Lower lobe of right lung (tissue), 2 donors: ENCODE measurements at regions not wholly inside any gene's neighbourhood (a gene's known extent, or its start where the extent isn't known, plus 50 kb on each side); places are given as distances from the start of the nearest gene placed in this dataset.

Source experiments
- ATAC-seq, 2 donors: fragments of 200-7000 bp; cut with Tn5 transposase; one replicate each; pipeline ENCODE4 v1.9.1; 2020 to 2022; ENCODE audit warnings: mild to moderate bottlenecking in 2 of 2, moderate library complexity in 2 of 2
- DNase-seq: peaks from one replicate; pipeline ENCODE4 v3.0.0-alpha.2; 2020
- H3K27ac ChIP-seq: fragments of 200-600 bp; one replicate; pipeline ENCODE4 v1.8.0; 2022
- H3K27me3 ChIP-seq: fragments of 200-600 bp; one replicate; pipeline ENCODE4 v1.8.0; 2022; ENCODE audit warnings: low read depth
- H3K36me3 ChIP-seq: fragments of 200-600 bp; one replicate; pipeline ENCODE4 v1.8.0; 2022; ENCODE audit warnings: mild to moderate bottlenecking
- H3K4me1 ChIP-seq: fragments of 200-600 bp; one replicate; pipeline ENCODE4 v1.8.0; 2022
- H3K4me3 ChIP-seq: fragments of 200-600 bp; one replicate; pipeline ENCODE4 v1.8.0; 2022; ENCODE audit warnings: mild to moderate bottlenecking
- H3K9me3 ChIP-seq: fragments of 200-600 bp; one replicate; pipeline ENCODE4 v1.8.0; 2022
- intact Hi-C: fragments of 100-400 bp; cut with DNase I; formaldehyde crosslinking; loops from one replicate; pipeline ENCODE4 v1.11.0; 2022
- TF ChIP-seq, protein P1 (sequence below): fragments of 200-600 bp; IDR thresholded peaks from one replicate; pipeline ENCODE4 v1.8.0; 2022; ENCODE audit warnings: antibody characterized with exemption, mild to moderate bottlenecking
- donor health status: DM: no; HTN: yes; CAD: no; lungs with severe emphysema.

DNA sequence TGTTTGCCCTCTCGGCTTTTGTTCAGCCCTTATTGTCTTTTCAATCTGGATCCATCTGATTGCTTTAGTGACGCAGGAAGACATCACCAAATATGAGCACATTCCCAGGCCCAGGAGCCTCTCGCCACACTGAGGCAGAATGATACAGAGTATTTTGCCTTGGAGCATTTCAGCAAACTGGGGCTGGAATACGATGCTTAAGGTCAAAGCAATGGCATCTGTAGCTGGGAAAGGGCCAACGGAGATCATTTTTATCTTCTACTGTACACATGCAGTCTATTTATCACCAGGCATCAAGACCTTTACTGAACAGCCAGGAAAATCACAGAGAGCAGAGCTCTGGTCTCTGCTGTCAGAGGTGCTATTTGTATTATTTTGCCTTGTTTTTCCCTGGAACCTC is 655.3 kb downstream of the RNF144B start:
- no peak overlapping the region for H3K4me3 ChIP-seq
- ATAC-seq (peak in 1 of 2 donors; percentile 41), DNase-seq (no peak)
- no peaks in the 10 kb centered on the region for H3K27me3 ChIP-seq
- intact Hi-C loops: no loop called here
- TF ChIP-seq, protein P1, sequence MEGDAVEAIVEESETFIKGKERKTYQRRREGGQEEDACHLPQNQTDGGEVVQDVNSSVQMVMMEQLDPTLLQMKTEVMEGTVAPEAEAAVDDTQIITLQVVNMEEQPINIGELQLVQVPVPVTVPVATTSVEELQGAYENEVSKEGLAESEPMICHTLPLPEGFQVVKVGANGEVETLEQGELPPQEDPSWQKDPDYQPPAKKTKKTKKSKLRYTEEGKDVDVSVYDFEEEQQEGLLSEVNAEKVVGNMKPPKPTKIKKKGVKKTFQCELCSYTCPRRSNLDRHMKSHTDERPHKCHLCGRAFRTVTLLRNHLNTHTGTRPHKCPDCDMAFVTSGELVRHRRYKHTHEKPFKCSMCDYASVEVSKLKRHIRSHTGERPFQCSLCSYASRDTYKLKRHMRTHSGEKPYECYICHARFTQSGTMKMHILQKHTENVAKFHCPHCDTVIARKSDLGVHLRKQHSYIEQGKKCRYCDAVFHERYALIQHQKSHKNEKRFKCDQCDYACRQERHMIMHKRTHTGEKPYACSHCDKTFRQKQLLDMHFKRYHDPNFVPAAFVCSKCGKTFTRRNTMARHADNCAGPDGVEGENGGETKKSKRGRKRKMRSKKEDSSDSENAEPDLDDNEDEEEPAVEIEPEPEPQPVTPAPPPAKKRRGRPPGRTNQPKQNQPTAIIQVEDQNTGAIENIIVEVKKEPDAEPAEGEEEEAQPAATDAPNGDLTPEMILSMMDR: no peak
- no peaks in the 10 kb centered on the region for H3K36me3 ChIP-seq
- H3K27ac ChIP-seq: no peak overlapping the region
- no peaks in the 10 kb centered on the region for H3K9me3 ChIP-seq
- no peaks in the 10 kb centered on the region for H3K4me1 ChIP-seq

DNA sequence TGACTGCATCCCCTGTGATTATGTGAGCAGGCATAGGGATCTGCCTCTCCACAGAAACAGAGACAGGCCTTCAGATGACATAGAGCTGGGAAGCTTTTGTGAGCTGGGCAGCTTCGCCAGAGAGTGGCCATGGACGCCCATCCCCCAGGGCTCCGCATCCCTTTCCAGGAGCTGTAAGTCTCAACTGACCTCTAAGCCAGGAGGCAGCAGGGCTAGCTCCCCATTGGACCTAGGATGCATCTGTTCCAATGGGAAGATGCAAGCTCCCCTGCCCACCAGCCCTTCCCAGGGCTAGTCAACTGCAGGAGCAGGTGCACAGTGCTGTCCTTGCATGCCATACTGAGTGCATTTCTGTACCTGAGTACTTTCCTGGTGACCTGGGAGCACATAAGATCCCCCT is 663.6 kb downstream of the RNF144B start:
- intact Hi-C loops: no loop called here
- DNase-seq: no peak
- no peaks in the 10 kb centered on the region for H3K27me3 ChIP-seq

DNA sequence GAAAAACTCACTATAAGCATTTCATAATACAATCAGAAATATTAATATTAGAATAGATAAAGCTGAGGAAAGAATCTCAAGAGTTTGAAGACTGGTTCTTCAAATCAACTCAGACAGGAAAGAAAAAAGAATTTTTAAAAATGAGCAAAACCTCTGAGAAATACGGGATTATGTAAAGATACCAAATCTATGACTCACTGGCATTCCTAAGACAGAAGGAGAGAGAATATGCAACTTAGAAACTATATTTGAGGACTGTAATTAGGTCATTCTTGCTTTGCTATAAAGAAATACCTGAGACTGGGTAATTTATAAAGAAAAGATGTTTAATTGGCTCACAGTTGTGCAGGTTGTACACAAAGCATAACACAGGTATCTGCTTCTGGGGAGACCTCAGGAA is 665.1 kb downstream of the RNF144B start:
- H3K9me3 ChIP-seq: no peaks in the 10 kb centered on the region
- TF ChIP-seq, protein P1: no peak
- peak in 1 of 2 donors; percentile 41 for ATAC-seq
- no peaks in the 10 kb centered on the region for H3K4me1 ChIP-seq
- no peak for DNase-seq
- intact Hi-C loops: no loop called here
- H3K36me3 ChIP-seq: no peaks in the 10 kb centered on the region
- H3K4me3 ChIP-seq: no peak overlapping the region
- no peak overlapping the region for H3K27ac ChIP-seq
- no peaks in the 10 kb centered on the region for H3K27me3 ChIP-seq

More for the DNA sequence above, 663.6 kb downstream of the RNF144B start:
- no peak for ATAC-seq
- Histone ChIP-seq H3K9me3 (no peaks in the 10 kb centered on the region), H3K4me3 (no peak overlapping the region), H3K4me1 (no peaks in the 10 kb centered on the region), H3K27ac (no peak overlapping the region), H3K36me3 (no peaks in the 10 kb centered on the region)
- TF ChIP-seq, protein P1: no peak

DNA sequence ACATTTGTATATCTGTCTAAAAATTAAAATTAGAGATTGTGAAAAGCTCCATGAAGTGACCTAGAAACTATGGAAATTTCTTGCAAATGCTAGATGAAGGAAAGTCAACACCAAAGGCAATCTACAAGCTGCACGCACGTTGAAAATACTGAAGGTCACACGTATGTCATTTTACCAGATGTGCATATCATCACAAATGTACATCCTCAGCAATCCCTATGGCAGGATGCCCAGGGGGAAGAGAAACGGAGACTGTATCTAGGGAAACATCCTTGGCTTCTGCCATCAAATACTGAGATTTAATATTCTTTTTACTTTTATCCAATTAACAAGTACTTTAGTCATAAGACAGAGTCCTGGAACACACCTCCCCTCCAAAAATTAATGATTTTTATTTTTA is 672.0 kb downstream of the RNF144B start:
- TF ChIP-seq, protein P1: no peak
- Histone ChIP-seq H3K9me3 (no peaks in the 10 kb centered on the region), H3K36me3 (no peaks in the 10 kb centered on the region), H3K4me3 (no peak overlapping the region), H3K4me1 (no peaks in the 10 kb centered on the region), H3K27ac (no peak overlapping the region), H3K27me3 (no peaks in the 10 kb centered on the region)
- ATAC-seq (no peak), DNase-seq (no peak)
- intact Hi-C loops: no loop called here

DNA sequence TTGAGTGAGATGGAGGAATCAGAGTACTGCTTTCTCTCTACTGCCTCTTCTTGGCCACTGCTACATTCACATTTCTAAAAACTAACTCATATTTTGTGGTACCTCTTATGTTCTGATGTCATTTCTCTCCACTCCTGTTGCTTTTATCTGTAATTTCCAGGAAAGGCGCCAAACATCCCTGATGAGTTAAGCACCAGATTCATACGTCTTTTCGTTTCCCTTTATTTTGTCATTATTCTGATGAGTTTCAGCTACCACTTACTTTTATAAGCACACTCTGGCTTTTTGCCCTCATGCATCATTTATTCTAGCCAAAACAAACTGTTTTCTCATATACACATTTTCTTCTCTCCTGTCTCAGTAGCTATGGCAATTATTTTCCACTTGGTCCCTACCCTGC is 680.0 kb downstream of the RNF144B start:
- TF ChIP-seq, protein P1: no peak
- Histone ChIP-seq H3K27me3 (no peaks in the 10 kb centered on the region), H3K27ac (no peak overlapping the region), H3K4me1 (no peaks in the 10 kb centered on the region), H3K9me3 (no peaks in the 10 kb centered on the region), H3K4me3 (no peak overlapping the region), H3K36me3 (no peaks in the 10 kb centered on the region)
- no peak for DNase-seq
- intact Hi-C loops: no loop called here
- no peak for ATAC-seq

DNA sequence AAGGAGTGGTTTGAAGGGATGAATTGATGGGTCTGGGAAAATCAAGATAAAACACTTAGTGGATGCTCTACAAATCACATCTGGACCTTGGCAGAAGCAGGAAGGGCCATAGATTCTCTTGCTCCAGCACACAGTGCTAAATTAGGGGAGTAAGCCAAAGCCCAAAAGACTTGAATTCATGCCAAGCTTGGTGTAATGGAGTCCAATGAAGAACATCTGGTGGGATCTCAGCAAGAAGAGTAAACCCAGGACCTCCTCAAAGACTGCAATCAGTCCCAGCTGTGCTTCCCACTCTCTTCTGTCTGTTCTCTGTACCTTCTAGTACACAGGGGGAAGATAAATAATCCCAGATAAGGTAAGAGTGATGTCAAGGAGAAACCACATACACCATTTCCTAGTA is 683.4 kb downstream of the RNF144B start:
- intact Hi-C loops: no loop called here
- ATAC-seq (no peak), DNase-seq (no peak)
- TF ChIP-seq, protein P1: no peak
- Histone ChIP-seq H3K4me1 (no peaks in the 10 kb centered on the region), H3K27me3 (no peaks in the 10 kb centered on the region), H3K4me3 (no peak overlapping the region), H3K36me3 (no peaks in the 10 kb centered on the region), H3K27ac (no peak overlapping the region), H3K9me3 (peaks cover 2% of the 10 kb centered on the region)
